ENCODE measurements at regions not wholly inside any gene's neighbourhood (a gene's known extent, or its start where the extent isn't known, plus 50 kb on each side); places are given as distances from the start of the nearest gene placed in this dataset.

DNA sequence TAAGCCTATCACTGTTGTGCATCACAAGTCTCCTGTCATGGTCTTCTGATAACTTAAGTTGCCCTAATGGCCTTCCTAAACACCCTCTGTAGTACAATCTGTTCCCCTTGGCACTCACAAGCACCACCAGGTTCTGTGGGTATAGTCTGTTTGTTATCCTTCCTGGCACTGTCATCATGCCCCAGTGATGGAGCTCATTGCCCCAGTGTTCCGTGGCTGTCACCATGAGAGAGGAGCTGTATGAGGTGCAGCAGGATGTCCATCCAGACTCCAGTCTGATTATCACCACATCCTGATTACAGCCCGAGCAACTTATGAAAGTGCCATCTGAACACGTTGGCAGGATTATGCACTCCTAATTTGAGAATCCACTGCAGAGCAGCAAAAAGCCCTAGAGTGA, 380.1 kb downstream of the FRK start:
- Histone ChIP-seq H3K4me2 (no peak overlapping the region), H3K27ac (no peak overlapping the region), H3K9me3 (no peaks in the 10 kb centered on the region), H3K4me3 (no peak overlapping the region), H3K4me1 (no peaks in the 10 kb centered on the region)
- CTCF ChIA-PET: interaction anchor here (0.6 kb wide), 1 partner anchor 53 kb away, joined by 4 read pairs; no protein-coding TSS in a partner anchor
- POLR2A ChIA-PET: no interaction called here
- ATAC-seq (no peak), DNase-seq (ENCODE audit: low read depth in 1 of 2, low spot score in 1 of 2) (no peak), FAIRE-seq (no peak)
- no peak for TF ChIP-seq SREBF2 (IDR thresholded peaks at IDR 0.05)
- TF ChIP-seq REST (IDR thresholded peaks at IDR 0.05): no peak
- no peak for TF ChIP-seq HMGXB4 (CRISPR knock-in tag; IDR thresholded peaks at IDR 0.05; ENCODE audit: borderline replicate concordance)
- WGBS (ENCODE audit: missing lambda C conversion rate): 0% methylated on average over 3 of the region's 3 CpGs

DNA sequence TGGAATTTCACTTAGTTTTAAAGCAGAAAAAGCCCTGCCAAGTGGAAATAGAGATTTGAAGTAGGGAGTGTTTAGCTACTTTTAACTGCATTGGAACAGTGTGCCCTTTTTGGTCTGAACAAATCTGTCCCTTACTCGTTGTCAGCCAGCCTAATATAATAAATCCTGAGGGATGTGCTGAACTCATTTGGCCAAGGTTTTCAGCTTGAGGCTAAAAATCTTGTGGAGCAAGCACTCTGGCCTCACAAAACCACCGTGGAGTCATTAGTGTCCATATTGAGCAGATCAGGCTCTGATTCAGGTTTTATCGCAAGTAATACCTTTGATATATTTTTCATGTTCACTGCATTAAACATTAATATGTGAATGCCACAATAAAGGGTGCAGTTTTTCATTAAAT, 383.5 kb downstream of the FRK start:
- Histone ChIP-seq H3K4me2 (no peak overlapping the region), H3K9me3 (no peaks in the 10 kb centered on the region), H3K27ac (no peak overlapping the region), H3K4me3 (no peak overlapping the region), H3K4me1 (no peaks in the 10 kb centered on the region)
- no peak for DNase-seq (ENCODE audit: low read depth in 1 of 2, low spot score in 1 of 2)
- ChIA-PET CTCF (no interaction called here), POLR2A (no interaction called here)
- no peak for FAIRE-seq
- 14% methylated on average over 3 of the region's 3 CpGs for WGBS (ENCODE audit: missing lambda C conversion rate)
- no peak for ATAC-seq
- TF ChIP-seq ZFP36 (IDR thresholded peaks at IDR 0.05; ENCODE audit: borderline replicate concordance, partially characterized antibody) (no peak), TP53 (CRISPR knock-in tag; IDR thresholded peaks at IDR 0.05) (no peak), RARB (CRISPR knock-in tag; IDR thresholded peaks at IDR 0.05) (no peak), CEBPB (IDR thresholded peaks at IDR 0.05) (no peak), CBX8 (IDR thresholded peaks at IDR 0.05) (no peak), USF2 (IDR thresholded peaks at IDR 0.05) (no peak), FOSL2 (IDR thresholded peaks at IDR 0.05) (no peak), FOSL2 (CRISPR knock-in tag; IDR thresholded peaks at IDR 0.05) (no peak), CHD4 (IDR thresholded peaks at IDR 0.05; ENCODE audit: borderline replicate concordance) (no peak), NFE2L2 (conservative IDR thresholded peaks at IDR 0.05; ENCODE audit: low read length) (no peak), JUNB (IDR thresholded peaks at IDR 0.05) (no peak), CTCF (IDR thresholded peaks at IDR 0.05) (no peak), FOSB (CRISPR knock-in tag; IDR thresholded peaks at IDR 0.05) (no peak), ATOH8 (CRISPR knock-in tag; IDR thresholded peaks at IDR 0.05; ENCODE audit: low read depth) (no peak)
